ENCODE measurements at regions not wholly inside any gene's neighbourhood (a gene's known extent, or its start where the extent isn't known, plus 50 kb on each side); places are given as distances from the start of the nearest gene placed in this dataset.
A peak's percentile ranks its signal among the peaks of the same experiment; 100 is the strongest.

- Mint-ChIP-seq H3K4me1 (no peaks in the 10 kb centered on the region), H3K27ac (no peak overlapping the region), H3K9me3 (peaks cover 1% of the 10 kb centered on the region), H3K4me3 (no peak overlapping the region), H3K27me3 (peaks cover 14% of the 10 kb centered on the region), H3K36me3 (no peaks in the 10 kb centered on the region)
- DNase-seq: no peak
- CTCF ChIA-PET: no interaction called here
Measured at GRCh38 chr18:34159691-34160185, 65.0 kb downstream of the NOL4 start.

- Mint-ChIP-seq H3K4me3 (no peak overlapping the region), H3K9me3 (no peaks in the 10 kb centered on the region), H3K4me1 (no peaks in the 10 kb centered on the region), H3K36me3 (no peaks in the 10 kb centered on the region), H3K27ac (no peak overlapping the region), H3K27me3 (peaks cover 14% of the 10 kb centered on the region)
- CTCF ChIA-PET: no interaction called here
- DNase-seq: no peak
Measured at GRCh38 chr18:34158881-34159690, 65.6 kb downstream of the NOL4 start.

DNA sequence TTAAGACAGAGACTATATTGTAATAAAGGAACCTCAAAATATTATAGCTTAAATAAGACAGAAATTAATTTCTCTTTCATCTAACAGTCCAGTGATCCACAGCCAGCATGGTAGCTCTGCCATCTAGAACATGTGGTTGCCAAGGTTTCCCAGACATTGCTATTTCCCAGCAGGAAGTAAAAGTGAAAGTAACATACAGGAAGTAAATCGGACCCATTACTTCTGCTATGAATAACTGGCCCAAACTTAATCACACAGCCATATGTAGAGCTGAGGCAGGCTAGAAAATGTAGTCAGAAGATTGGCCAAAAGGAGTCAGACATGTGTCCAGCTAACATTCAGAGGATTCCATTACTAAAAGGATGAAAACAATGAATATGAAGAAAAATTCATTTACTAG is 71.0 kb downstream of the NOL4 start:
- Mint-ChIP-seq H3K27me3 (peaks cover 1% of the 10 kb centered on the region), H3K9me3 (no peaks in the 10 kb centered on the region), H3K4me1 (peaks cover 2% of the 10 kb centered on the region), H3K27ac (no peak overlapping the region), H3K4me3 (no peak overlapping the region), H3K36me3 (no peaks in the 10 kb centered on the region)
- CTCF ChIA-PET: interaction anchor here (1.7 kb wide), 1 partner anchor 31 kb away, joined by 6 read pairs; no protein-coding TSS in a partner anchor
- DNase-seq: no peak

- Mint-ChIP-seq H3K4me1 (no peaks in the 10 kb centered on the region), H3K4me3 (no peak overlapping the region), H3K27me3 (no peaks in the 10 kb centered on the region), H3K27ac (no peak overlapping the region), H3K9me3 (peaks cover 2% of the 10 kb centered on the region), H3K36me3 (no peaks in the 10 kb centered on the region)
- DNase-seq: no peak
- CTCF ChIA-PET: no interaction called here
Measured at GRCh38 chr18:34131006-34131405, 93.7 kb downstream of the NOL4 start.

DNA sequence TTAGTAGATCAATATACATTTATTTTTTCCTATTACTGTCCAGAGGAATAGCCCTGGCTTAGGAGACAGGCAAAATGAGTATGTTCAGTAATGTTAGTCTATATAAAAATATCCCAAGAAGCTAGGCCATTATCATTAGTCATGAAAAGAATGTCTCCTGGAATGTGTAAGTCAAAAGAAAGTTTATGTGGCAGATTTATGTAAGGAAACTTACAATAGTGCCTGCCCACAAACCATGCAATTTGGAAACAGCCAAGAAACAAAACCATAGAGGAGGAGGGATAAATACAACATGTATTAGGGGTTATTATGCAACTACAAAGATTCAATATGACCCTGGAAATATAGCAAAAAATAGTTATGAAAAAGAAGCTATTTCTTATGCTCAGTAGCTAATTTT is 96.3 kb downstream of the NOL4 start:
- Mint-ChIP-seq H3K36me3 (no peaks in the 10 kb centered on the region), H3K4me1 (no peaks in the 10 kb centered on the region), H3K27me3 (no peaks in the 10 kb centered on the region), H3K9me3 (peaks cover under 1% of the 10 kb centered on the region), H3K27ac (no peak overlapping the region), H3K4me3 (no peak overlapping the region)
- DNase-seq: no peak
- CTCF ChIA-PET: no interaction called here

DNA sequence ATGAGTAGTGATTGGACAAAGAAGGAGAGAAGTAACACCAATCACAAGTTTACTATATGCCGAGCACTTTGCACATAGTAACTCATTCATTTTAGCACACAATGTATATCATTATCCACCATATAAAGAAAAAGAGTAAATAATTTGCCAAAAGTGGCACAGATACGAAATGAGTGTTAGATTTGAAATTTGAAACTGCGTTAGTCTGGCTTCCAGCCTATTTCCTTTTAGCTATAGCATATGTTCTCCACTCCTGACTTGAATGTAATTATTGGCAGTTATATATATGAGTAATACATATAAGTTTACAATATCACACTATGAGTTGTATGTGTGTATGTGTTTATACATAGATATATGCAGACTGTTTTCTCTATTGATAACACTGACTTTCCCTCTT is 98.6 kb downstream of the NOL4 start:
- Mint-ChIP-seq H3K4me3 (no peak overlapping the region), H3K9me3 (no peaks in the 10 kb centered on the region), H3K27me3 (no peaks in the 10 kb centered on the region), H3K4me1 (no peaks in the 10 kb centered on the region), H3K36me3 (no peaks in the 10 kb centered on the region), H3K27ac (no peak overlapping the region)
- CTCF ChIA-PET: no interaction called here
- DNase-seq: no peak

DNA sequence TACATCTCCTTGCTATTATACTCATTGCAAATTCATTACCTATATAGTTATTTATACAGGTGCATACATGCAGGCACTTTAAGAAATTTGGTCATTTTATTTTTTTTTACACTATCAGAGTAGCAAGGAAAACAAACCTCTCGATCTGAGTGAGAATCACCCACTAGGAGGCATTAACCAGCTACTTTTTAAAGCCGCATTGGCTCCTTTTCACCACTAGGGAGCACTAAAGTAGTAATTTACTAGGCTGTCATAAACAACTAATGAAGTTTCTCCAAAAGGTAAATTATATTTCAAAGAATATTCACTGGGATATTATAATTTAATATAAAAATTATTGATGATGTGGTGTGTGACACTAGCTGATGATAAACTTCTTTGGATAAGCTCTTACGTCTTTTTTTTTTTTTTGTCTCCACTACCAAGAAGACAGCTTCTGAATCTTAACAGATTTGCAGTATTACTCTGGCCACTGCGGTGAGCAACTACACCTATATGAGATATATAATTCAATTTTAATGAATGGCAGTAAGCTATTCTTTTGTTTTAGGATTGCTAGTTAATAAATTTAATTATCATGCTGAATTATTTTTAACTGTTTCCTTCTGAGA is 101.9 kb downstream of the NOL4 start:
- H3K4me3 Mint-ChIP-seq: no peak overlapping the region
- DNase-seq: peak; percentile 21
- no peaks in the 10 kb centered on the region for H3K9me3 Mint-ChIP-seq
- no peaks in the 10 kb centered on the region for H3K4me1 Mint-ChIP-seq
- H3K27ac Mint-ChIP-seq: no peak overlapping the region
- CTCF ChIA-PET: interaction anchor here (0.6 to 2.0 kb wide), 17 partner anchors 14 to 892 kb away, joined by 3 to 11 read pairs (median 3); no protein-coding TSS in a partner anchor
- H3K36me3 Mint-ChIP-seq: no peaks in the 10 kb centered on the region
- H3K27me3 Mint-ChIP-seq: no peaks in the 10 kb centered on the region

GRCh38 chr18:34121200-34121721 is 103.5 kb downstream of the NOL4 start:
- CTCF ChIA-PET: no interaction called here
- Mint-ChIP-seq H3K27me3 (no peaks in the 10 kb centered on the region), H3K36me3 (no peaks in the 10 kb centered on the region), H3K4me3 (no peak overlapping the region), H3K27ac (no peak overlapping the region), H3K9me3 (no peaks in the 10 kb centered on the region), H3K4me1 (no peaks in the 10 kb centered on the region)
- no peak for DNase-seq

- H3K27ac Mint-ChIP-seq: no peak overlapping the region
- no peak overlapping the region for H3K4me3 Mint-ChIP-seq
- no peak for DNase-seq
- CTCF ChIA-PET: no interaction called here
- no peaks in the 10 kb centered on the region for H3K9me3 Mint-ChIP-seq
- H3K27me3 Mint-ChIP-seq: no peaks in the 10 kb centered on the region
- H3K36me3 Mint-ChIP-seq: no peaks in the 10 kb centered on the region
- H3K4me1 Mint-ChIP-seq: no peaks in the 10 kb centered on the region
Measured at GRCh38 chr18:34120294-34120693, 104.4 kb downstream of the NOL4 start.

DNA sequence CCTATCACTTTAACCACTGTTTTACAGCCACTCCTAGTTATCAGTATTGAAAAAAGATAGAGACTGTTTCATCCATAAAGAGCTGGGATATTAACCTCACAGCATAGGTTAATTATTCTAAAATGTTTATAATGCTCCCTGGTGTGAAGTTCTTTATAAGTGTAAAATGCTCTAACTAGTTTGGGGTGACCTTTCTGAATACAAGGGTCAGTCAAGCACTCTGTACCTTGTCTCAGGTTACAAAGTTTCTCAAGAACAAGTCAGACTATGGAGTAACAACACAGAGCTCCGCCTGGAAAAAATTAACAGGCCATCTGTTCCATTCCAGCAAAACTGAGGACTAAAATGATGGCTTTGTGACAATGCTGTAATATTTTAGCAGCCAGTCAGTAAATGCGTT is 107.4 kb downstream of the NOL4 start:
- no peaks in the 10 kb centered on the region for H3K4me1 Mint-ChIP-seq
- no peaks in the 10 kb centered on the region for H3K36me3 Mint-ChIP-seq
- CTCF ChIA-PET: no interaction called here
- DNase-seq: no peak
- H3K4me3 Mint-ChIP-seq: no peak overlapping the region
- peaks cover 2% of the 10 kb centered on the region for H3K9me3 Mint-ChIP-seq
- no peak overlapping the region for H3K27ac Mint-ChIP-seq
- H3K27me3 Mint-ChIP-seq: no peaks in the 10 kb centered on the region

- Mint-ChIP-seq H3K36me3 (no peaks in the 10 kb centered on the region), H3K9me3 (peaks cover 2% of the 10 kb centered on the region), H3K27me3 (no peaks in the 10 kb centered on the region), H3K27ac (no peak overlapping the region), H3K4me1 (no peaks in the 10 kb centered on the region), H3K4me3 (no peak overlapping the region)
- CTCF ChIA-PET: interaction anchor here (0.9 kb wide), 1 partner anchor 9 kb away, joined by 3 read pairs; no protein-coding TSS in a partner anchor
- no peak for DNase-seq
Measured at GRCh38 chr18:34115409-34116081, 109.2 kb downstream of the NOL4 start.

- peaks cover 2% of the 10 kb centered on the region for H3K9me3 Mint-ChIP-seq
- DNase-seq: no peak
- H3K4me1 Mint-ChIP-seq: no peaks in the 10 kb centered on the region
- H3K36me3 Mint-ChIP-seq: no peaks in the 10 kb centered on the region
- CTCF ChIA-PET: interaction anchor here (0.9 kb wide), 1 partner anchor 10 kb away, joined by 3 read pairs; no protein-coding TSS in a partner anchor
- H3K27me3 Mint-ChIP-seq: no peaks in the 10 kb centered on the region
- no peak overlapping the region for H3K4me3 Mint-ChIP-seq
- H3K27ac Mint-ChIP-seq: no peak overlapping the region
Measured at GRCh38 chr18:34114996-34115395, 109.7 kb downstream of the NOL4 start.

DNA sequence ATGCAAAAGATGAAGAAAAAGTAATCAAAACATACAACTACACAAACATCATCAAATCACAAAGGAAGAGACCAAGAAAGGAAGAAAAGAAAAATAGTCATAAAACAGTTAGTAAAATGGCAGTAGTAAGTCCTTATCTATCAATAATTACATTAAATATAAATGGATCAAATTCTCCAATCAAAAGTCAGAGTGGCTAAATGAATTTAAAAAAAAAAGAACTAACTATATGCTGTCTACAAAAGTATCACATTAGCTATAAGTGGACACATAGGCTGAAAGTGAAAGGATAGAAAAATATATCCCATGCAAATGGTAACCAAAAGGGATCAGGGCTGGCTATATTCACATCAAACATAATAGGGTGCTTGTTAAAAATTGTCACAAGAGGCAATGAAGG is 116.5 kb downstream of the NOL4 start:
- DNase-seq: no peak
- no peaks in the 10 kb centered on the region for H3K27me3 Mint-ChIP-seq
- H3K4me1 Mint-ChIP-seq: no peaks in the 10 kb centered on the region
- CTCF ChIA-PET: no interaction called here
- H3K4me3 Mint-ChIP-seq: no peak overlapping the region
- H3K9me3 Mint-ChIP-seq: peaks cover 7% of the 10 kb centered on the region
- no peak overlapping the region for H3K27ac Mint-ChIP-seq
- H3K36me3 Mint-ChIP-seq: no peaks in the 10 kb centered on the region

DNA sequence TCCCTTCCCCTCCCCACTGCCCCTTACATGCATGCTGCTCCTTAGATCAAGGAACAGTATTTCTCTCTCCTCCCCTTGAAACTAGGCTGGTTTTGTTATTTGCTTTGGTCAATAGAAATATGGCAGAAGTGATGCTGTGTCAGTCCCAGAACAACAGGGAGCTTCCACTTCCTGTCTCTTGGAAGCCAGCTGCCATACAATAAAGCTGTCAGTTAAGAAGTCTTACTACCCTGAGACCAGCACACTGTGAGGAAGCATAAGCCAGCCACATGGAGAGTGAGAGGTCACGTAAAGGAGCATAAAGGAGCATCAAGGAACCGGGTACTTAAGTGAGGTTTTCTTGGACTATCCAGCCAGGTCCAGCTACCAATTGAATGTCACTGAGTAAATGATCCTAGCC is 126.6 kb downstream of the NOL4 start:
- no peaks in the 10 kb centered on the region for H3K4me1 Mint-ChIP-seq

More for the DNA sequence above, 126.6 kb downstream of the NOL4 start:
- Mint-ChIP-seq H3K4me3 (no peak overlapping the region), H3K27me3 (no peaks in the 10 kb centered on the region), H3K27ac (no peak overlapping the region), H3K36me3 (no peaks in the 10 kb centered on the region), H3K9me3 (no peaks in the 10 kb centered on the region)
- CTCF ChIA-PET: interaction anchor here (1.2 kb wide), 1 partner anchor 25 kb away, joined by 3 read pairs; no protein-coding TSS in a partner anchor
- no peak for DNase-seq

Measured in activated naive CD4-positive, alpha-beta T cell treated with anti-CD3 and anti-CD28 coated beads, Interleukin-2, amount 10 ng/mL, durations not matched to agents 7 days and 5 days (primary cell).